Skeletal muscle tissue (tissue), 3 donors: ENCODE measurements at regions not wholly inside any gene's neighbourhood (a gene's known extent, or its start where the extent isn't known, plus 50 kb on each side); places are given as distances from the start of the nearest gene placed in this dataset.

ENCODE experiments used
- H3K27ac ChIP-seq: one replicate; pipeline ENCODE4 v1.7.0; 2013; ENCODE audit warnings: mild to moderate bottlenecking, low read depth, low read length, inconsistent platforms
- H3K27me3 ChIP-seq, 3 donors: one replicate each; pipeline ENCODE4 v1.7.0; 2013; ENCODE audit warnings: low read length in 3 of 3; ENCODE audit not compliant: control insufficient read depth in 3 of 3, insufficient read depth in 3 of 3
- H3K36me3 ChIP-seq, 3 donors: one replicate each; pipeline ENCODE4 v1.7.0; 2013; ENCODE audit warnings: low read length in 3 of 3; ENCODE audit not compliant: control insufficient read depth in 3 of 3, insufficient read depth in 3 of 3
- H3K4me1 ChIP-seq, 3 donors: one replicate each; pipeline ENCODE4 v1.7.0; 2013; ENCODE audit warnings: low read length in 3 of 3, mild to moderate bottlenecking in 3 of 3; ENCODE audit not compliant: control insufficient read depth in 3 of 3, insufficient read depth in 3 of 3
- H3K4me3 ChIP-seq, 3 donors: one replicate each; pipeline ENCODE4 v1.7.0; 2013; ENCODE audit warnings: low read length in 3 of 3
- H3K9ac ChIP-seq, 3 donors: one replicate each; pipeline ENCODE4 v1.7.0; 2013; ENCODE audit warnings: low read length in 3 of 3, mild to moderate bottlenecking in 3 of 3, moderate library complexity in 2 of 3, low read depth in 1 of 3
- H3K9me3 ChIP-seq, 3 donors: one replicate each; pipeline ENCODE4 v1.7.0; 2013; ENCODE audit warnings: low read length in 3 of 3; ENCODE audit not compliant: control insufficient read depth in 3 of 3
- donor health status: Osteomylitis.

DNA sequence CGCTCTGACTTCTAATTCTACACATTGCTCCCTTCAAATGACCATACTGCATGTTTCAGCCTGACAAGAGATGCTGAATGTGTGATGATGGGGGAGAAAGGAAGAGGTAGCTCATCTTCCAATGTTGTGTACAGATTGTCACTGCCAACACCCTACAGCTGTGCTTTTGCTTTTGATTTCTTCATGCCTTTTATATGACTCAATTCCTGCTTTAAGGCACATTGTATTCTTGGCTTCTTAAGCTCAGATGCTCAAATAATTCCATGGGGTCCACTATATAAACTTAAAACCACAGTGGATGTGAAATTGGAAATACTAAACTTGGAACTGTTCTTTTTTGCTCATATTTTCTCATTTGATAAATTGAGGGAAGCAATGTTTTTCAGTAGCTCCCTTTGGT is 183.2 kb upstream of the WDFY3 start:
- H3K27ac ChIP-seq: no peak overlapping the region
- H3K27me3 ChIP-seq: no peaks in the 10 kb centered on the region
- no peaks in the 10 kb centered on the region for H3K9me3 ChIP-seq
- H3K36me3 ChIP-seq: no peaks in the 10 kb centered on the region
- H3K4me1 ChIP-seq: no peaks in the 10 kb centered on the region
- no peak overlapping the region for H3K9ac ChIP-seq
- no peak overlapping the region for H3K4me3 ChIP-seq

- Histone ChIP-seq H3K4me1 (no peaks in the 10 kb centered on the region), H3K27me3 (no peaks in the 10 kb centered on the region), H3K9ac (no peak overlapping the region), H3K27ac (no peak overlapping the region), H3K36me3 (no peaks in the 10 kb centered on the region), H3K4me3 (no peak overlapping the region), H3K9me3 (no peaks in the 10 kb centered on the region)
Measured at GRCh38 chr4:85151371-85151770, 184.9 kb upstream of the WDFY3 start.

DNA sequence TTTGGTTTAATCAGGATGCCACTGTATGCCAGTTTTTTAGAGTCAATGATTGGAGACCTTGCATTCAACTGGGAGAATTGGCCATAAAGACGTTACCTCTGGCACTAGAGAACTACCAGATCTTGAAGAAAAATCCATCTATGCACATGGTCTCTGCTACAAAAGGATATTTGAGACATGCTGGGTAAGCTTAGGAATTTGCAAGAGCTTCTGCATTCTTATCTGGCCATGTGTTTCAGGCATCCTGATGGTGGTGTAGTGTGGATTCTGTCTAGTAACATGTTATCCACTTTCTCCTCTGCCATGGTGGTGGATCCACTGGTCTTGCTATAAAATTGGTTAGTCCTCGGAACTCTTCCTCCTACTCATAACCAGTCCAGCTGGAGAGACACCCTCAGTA is 185.3 kb upstream of the WDFY3 start:
- Histone ChIP-seq H3K36me3 (no peaks in the 10 kb centered on the region), H3K4me3 (no peak overlapping the region), H3K27me3 (no peaks in the 10 kb centered on the region), H3K9ac (no peak overlapping the region), H3K27ac (no peak overlapping the region), H3K4me1 (no peaks in the 10 kb centered on the region), H3K9me3 (no peaks in the 10 kb centered on the region)

- Histone ChIP-seq H3K4me1 (no peaks in the 10 kb centered on the region), H3K9me3 (no peaks in the 10 kb centered on the region), H3K9ac (no peak overlapping the region), H3K4me3 (no peak overlapping the region), H3K27me3 (no peaks in the 10 kb centered on the region), H3K36me3 (no peaks in the 10 kb centered on the region), H3K27ac (no peak overlapping the region)
Measured at GRCh38 chr4:85152480-85152879, 186.0 kb upstream of the WDFY3 start.

- Histone ChIP-seq H3K36me3 (no peaks in the 10 kb centered on the region), H3K27ac (no peak overlapping the region), H3K9me3 (no peaks in the 10 kb centered on the region), H3K4me1 (no peaks in the 10 kb centered on the region), H3K9ac (no peak overlapping the region), H3K27me3 (no peaks in the 10 kb centered on the region), H3K4me3 (no peak overlapping the region)
Measured at GRCh38 chr4:85153221-85153620, 186.7 kb upstream of the WDFY3 start.

DNA sequence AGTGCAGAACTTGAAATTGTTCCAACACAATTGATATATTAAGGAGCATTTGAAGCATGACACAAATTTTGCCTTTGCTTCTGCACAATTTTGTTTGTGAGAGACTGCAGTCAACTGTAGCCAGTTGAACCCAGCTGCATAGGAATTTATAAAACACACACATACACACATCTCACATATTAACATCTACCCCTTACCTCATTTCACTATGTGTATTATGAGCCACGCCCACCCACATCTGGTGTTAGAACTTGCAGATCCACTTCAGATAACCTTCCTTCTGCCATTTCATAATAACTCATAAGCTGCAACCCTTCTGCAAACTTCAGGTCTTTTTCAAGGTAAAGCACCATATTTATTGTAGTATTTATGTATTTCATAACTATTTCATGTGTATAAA is 188.1 kb upstream of the WDFY3 start:
- Histone ChIP-seq H3K4me1 (no peaks in the 10 kb centered on the region), H3K9ac (no peak overlapping the region), H3K36me3 (no peaks in the 10 kb centered on the region), H3K27ac (no peak overlapping the region), H3K4me3 (no peak overlapping the region), H3K27me3 (no peaks in the 10 kb centered on the region), H3K9me3 (no peaks in the 10 kb centered on the region)

DNA sequence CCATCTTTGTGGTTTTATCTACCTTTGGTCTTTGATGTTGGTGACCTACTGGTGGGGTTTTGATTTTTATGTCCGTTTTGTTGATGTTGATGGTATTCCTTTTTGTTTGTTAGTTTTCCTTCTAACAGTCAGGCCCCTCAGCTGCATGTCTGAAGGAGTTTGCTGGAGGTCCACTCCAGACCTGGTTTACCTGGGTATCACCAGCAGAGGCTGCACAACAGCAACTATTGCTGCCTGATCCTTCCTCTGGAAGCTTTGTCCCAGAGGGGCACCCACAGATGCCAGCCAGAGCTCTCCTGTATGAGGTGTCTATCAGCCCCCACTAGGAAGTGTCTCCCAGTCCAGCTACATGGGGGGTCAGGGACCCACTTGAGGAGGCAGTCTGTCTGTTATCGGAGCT is 199.3 kb upstream of the WDFY3 start:
- H3K27me3 ChIP-seq: no peaks in the 10 kb centered on the region
- H3K9ac ChIP-seq: no peak overlapping the region
- no peaks in the 10 kb centered on the region for H3K9me3 ChIP-seq
- no peaks in the 10 kb centered on the region for H3K36me3 ChIP-seq
- H3K4me3 ChIP-seq: no peak overlapping the region
- H3K4me1 ChIP-seq: no peaks in the 10 kb centered on the region
- no peak overlapping the region for H3K27ac ChIP-seq

DNA sequence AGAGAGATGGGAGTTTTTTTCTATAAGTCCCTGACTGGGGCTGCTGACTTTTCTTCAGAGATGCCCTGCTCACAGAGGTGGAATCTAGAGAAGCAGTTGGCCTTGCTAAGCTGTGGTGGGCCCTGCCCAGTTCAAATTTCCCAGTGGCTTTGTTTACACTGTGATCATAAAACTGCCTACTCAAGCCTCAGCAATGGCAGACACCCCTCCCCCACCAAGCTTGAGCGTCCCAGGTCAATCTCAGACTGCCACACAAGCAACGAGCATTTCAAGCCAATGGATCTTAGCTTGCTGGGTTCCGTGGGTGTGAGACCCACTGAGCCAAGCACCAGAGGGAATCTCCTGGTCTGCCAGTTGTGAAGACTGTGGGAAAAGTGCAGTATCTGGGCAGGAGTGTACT is 199.8 kb upstream of the WDFY3 start:
- H3K9me3 ChIP-seq: no peaks in the 10 kb centered on the region
- no peak overlapping the region for H3K27ac ChIP-seq
- no peak overlapping the region for H3K4me3 ChIP-seq
- no peaks in the 10 kb centered on the region for H3K27me3 ChIP-seq
- H3K9ac ChIP-seq: no peak overlapping the region
- H3K4me1 ChIP-seq: no peaks in the 10 kb centered on the region
- H3K36me3 ChIP-seq: no peaks in the 10 kb centered on the region

- Histone ChIP-seq H3K4me3 (no peak overlapping the region), H3K27me3 (no peaks in the 10 kb centered on the region)
Measured at GRCh38 chr4:85168234-85168834, 201.8 kb upstream of the WDFY3 start.

DNA sequence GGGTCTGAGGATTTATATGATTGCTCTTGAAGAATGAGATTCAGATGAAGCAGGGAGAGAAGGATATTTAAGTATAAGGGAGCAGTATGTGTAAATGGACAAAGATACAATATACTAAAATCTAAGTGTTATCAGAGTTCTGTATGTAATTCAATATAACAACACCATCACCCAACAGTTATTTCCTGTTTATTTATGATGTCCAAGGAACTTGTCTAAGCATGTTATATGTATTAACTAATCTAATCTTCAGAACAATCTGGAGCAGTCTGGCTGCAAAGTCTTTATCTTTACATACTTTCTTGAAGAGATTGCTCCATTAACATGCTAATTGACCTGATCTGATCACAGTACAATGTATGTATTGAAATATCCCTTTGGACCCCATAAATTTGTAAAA is 203.8 kb upstream of the WDFY3 start:
- no peaks in the 10 kb centered on the region for H3K4me1 ChIP-seq
- no peak overlapping the region for H3K9ac ChIP-seq
- H3K4me3 ChIP-seq: no peak overlapping the region

More at GRCh38 chr4:85168234-85168834, 201.8 kb upstream of the WDFY3 start:
- Histone ChIP-seq H3K4me1 (no peaks in the 10 kb centered on the region), H3K9ac (no peak overlapping the region), H3K36me3 (no peaks in the 10 kb centered on the region), H3K9me3 (no peaks in the 10 kb centered on the region), H3K27ac (no peak overlapping the region)

GRCh38 chr4:85175190-85175589 is 208.7 kb upstream of the WDFY3 start:
- Histone ChIP-seq H3K4me3 (no peak overlapping the region), H3K4me1 (no peaks in the 10 kb centered on the region), H3K9ac (no peak overlapping the region), H3K9me3 (no peaks in the 10 kb centered on the region), H3K27ac (no peak overlapping the region), H3K27me3 (no peaks in the 10 kb centered on the region), H3K36me3 (no peaks in the 10 kb centered on the region)

More for the DNA sequence above, 203.8 kb upstream of the WDFY3 start:
- no peaks in the 10 kb centered on the region for H3K27me3 ChIP-seq
- H3K9me3 ChIP-seq: no peaks in the 10 kb centered on the region
- no peaks in the 10 kb centered on the region for H3K36me3 ChIP-seq
- H3K27ac ChIP-seq: no peak overlapping the region
